ENCODE measurements at regions not wholly inside any gene's neighbourhood (a gene's known extent, or its start where the extent isn't known, plus 50 kb on each side); places are given as distances from the start of the nearest gene placed in this dataset.
A peak's percentile ranks its signal among the peaks of the same experiment; 100 is the strongest.
"Not testable (repeated sequence)": the region's sequence is repeated elsewhere in the genome, so short reads cannot be mapped to it uniquely, and the experiment has no call there.

- Histone ChIP-seq H3K27me3 (no peaks in the 10 kb centered on the region), H3K36me3 (no peaks in the 10 kb centered on the region), H3K9me3 (replicated peaks) (no peaks in the 10 kb centered on the region), H3K27ac (no peak overlapping the region), H3K4me3 (no peak overlapping the region), H3K4me1 (no peaks in the 10 kb centered on the region)
- no peak for DNase-seq
Measured at GRCh38 chr4:43089730-43090129, 197.2 kb downstream of the GRXCR1 start.

- Histone ChIP-seq H3K9me3 (replicated peaks) (no peaks in the 10 kb centered on the region), H3K36me3 (no peaks in the 10 kb centered on the region; the same call in 1 of the 2 replicates), H3K4me1 (no peaks in the 10 kb centered on the region; the same call in 1 of the 2 replicates), H3K27ac (no peak overlapping the region), H3K27me3 (no peaks in the 10 kb centered on the region), H3K4me3 (no peak overlapping the region)
- no peak for DNase-seq
Measured at GRCh38 chr4:43103048-43103447, 210.5 kb downstream of the GRXCR1 start.

GRCh38 chr4:43112139-43112538, 219.6 kb downstream of the GRXCR1 start:
- no peak overlapping the region for H3K4me3 ChIP-seq
- H3K27me3 ChIP-seq = no peaks in the 10 kb centered on the region
- no peaks in the 10 kb centered on the region for H3K9me3 ChIP-seq (replicated peaks)
- no peaks in the 10 kb centered on the region; the same call in 1 of the 2 replicates for H3K4me1 ChIP-seq
- no peak overlapping the region for H3K27ac ChIP-seq
- no peaks in the 10 kb centered on the region for H3K36me3 ChIP-seq
- no peak for DNase-seq

GRCh38 chr4:43113196-43113595, 220.7 kb downstream of the GRXCR1 start:
- Histone ChIP-seq H3K27ac (no peak overlapping the region), H3K4me1 (no peaks in the 10 kb centered on the region; the same call in 1 of the 2 replicates), H3K4me3 (no peak overlapping the region), H3K27me3 (no peaks in the 10 kb centered on the region), H3K9me3 (replicated peaks) (no peaks in the 10 kb centered on the region), H3K36me3 (no peaks in the 10 kb centered on the region)
- no peak for DNase-seq

- no peak for DNase-seq
- Histone ChIP-seq H3K27me3 (no peaks in the 10 kb centered on the region), H3K4me3 (no peak overlapping the region), H3K27ac (no peak overlapping the region), H3K9me3 (replicated peaks) (no peaks in the 10 kb centered on the region), H3K4me1 (no peaks in the 10 kb centered on the region), H3K36me3 (no peaks in the 10 kb centered on the region)
Measured at GRCh38 chr4:43126595-43126994, 234.1 kb downstream of the GRXCR1 start.

- no peak for DNase-seq
- peaks cover 11% of the 10 kb centered on the region; the same call in 1 of the 2 replicates for H3K27me3 ChIP-seq
Measured at GRCh38 chr4:43130228-43131021, 237.9 kb downstream of the GRXCR1 start.

GRCh38 chr4:43132010-43132582, 239.6 kb downstream of the GRXCR1 start:
- no peaks in the 10 kb centered on the region for H3K9me3 ChIP-seq (replicated peaks)
- no peak overlapping the region for H3K27ac ChIP-seq
- peak; percentile 56 to 75 for DNase-seq
- H3K36me3 ChIP-seq = no peaks in the 10 kb centered on the region
- H3K4me1 ChIP-seq = no peaks in the 10 kb centered on the region
- H3K4me3 ChIP-seq = no peak overlapping the region
- H3K27me3 ChIP-seq = peaks cover 11% of the 10 kb centered on the region; the same call in 1 of the 2 replicates

More at GRCh38 chr4:43130228-43131021, 237.9 kb downstream of the GRXCR1 start:
- H3K27ac ChIP-seq = no peak overlapping the region
- no peaks in the 10 kb centered on the region for H3K9me3 ChIP-seq (replicated peaks)
- H3K4me3 ChIP-seq = no peak overlapping the region
- no peaks in the 10 kb centered on the region for H3K4me1 ChIP-seq
- H3K36me3 ChIP-seq = no peaks in the 10 kb centered on the region

GRCh38 chr4:43133566-43133965, 241.1 kb downstream of the GRXCR1 start:
- peaks cover 11% of the 10 kb centered on the region; the same call in 1 of the 2 replicates for H3K27me3 ChIP-seq
- H3K27ac ChIP-seq = no peak overlapping the region
- no peaks in the 10 kb centered on the region for H3K9me3 ChIP-seq (replicated peaks)
- no peak overlapping the region for H3K4me3 ChIP-seq
- no peaks in the 10 kb centered on the region for H3K36me3 ChIP-seq
- no peaks in the 10 kb centered on the region for H3K4me1 ChIP-seq
- DNase-seq = no peak

GRCh38 chr4:43136752-43137151, 244.2 kb downstream of the GRXCR1 start:
- Histone ChIP-seq H3K9me3 (replicated peaks) (no peaks in the 10 kb centered on the region), H3K36me3 (no peaks in the 10 kb centered on the region), H3K4me1 (no peaks in the 10 kb centered on the region), H3K27ac (no peak overlapping the region), H3K27me3 (peaks cover 11% of the 10 kb centered on the region; the same call in 1 of the 2 replicates), H3K4me3 (no peak overlapping the region)
- no peak for DNase-seq

- H3K4me3 ChIP-seq = no peak overlapping the region
- no peaks in the 10 kb centered on the region for H3K9me3 ChIP-seq (replicated peaks)
- no peak for DNase-seq
- no peaks in the 10 kb centered on the region for H3K27me3 ChIP-seq
- no peaks in the 10 kb centered on the region for H3K4me1 ChIP-seq
- no peaks in the 10 kb centered on the region for H3K36me3 ChIP-seq
- no peak overlapping the region for H3K27ac ChIP-seq
Measured at GRCh38 chr4:43146198-43146597, 253.7 kb downstream of the GRXCR1 start.

GRCh38 chr4:43148481-43148880, 256.0 kb downstream of the GRXCR1 start:
- H3K4me1 ChIP-seq = no peaks in the 10 kb centered on the region
- no peaks in the 10 kb centered on the region for H3K9me3 ChIP-seq (replicated peaks)
- no peaks in the 10 kb centered on the region for H3K36me3 ChIP-seq
- H3K27me3 ChIP-seq = no peaks in the 10 kb centered on the region
- no peak overlapping the region for H3K4me3 ChIP-seq
- no peak overlapping the region for H3K27ac ChIP-seq
- DNase-seq = no peak

- Histone ChIP-seq H3K9me3 (replicated peaks) (no peaks in the 10 kb centered on the region), H3K27ac (no peak overlapping the region), H3K27me3 (no peaks in the 10 kb centered on the region), H3K4me1 (no peaks in the 10 kb centered on the region), H3K36me3 (no peaks in the 10 kb centered on the region), H3K4me3 (no peak overlapping the region)
- no peak for DNase-seq
Measured at GRCh38 chr4:43163101-43163792, 270.7 kb downstream of the GRXCR1 start.

GRCh38 chr4:43189741-43190140, 297.2 kb downstream of the GRXCR1 start:
- no peaks in the 10 kb centered on the region for H3K36me3 ChIP-seq
- H3K4me1 ChIP-seq = no peaks in the 10 kb centered on the region
- DNase-seq = no peak
- no peaks in the 10 kb centered on the region for H3K27me3 ChIP-seq
- no peak overlapping the region for H3K27ac ChIP-seq
- no peaks in the 10 kb centered on the region; the same call in 1 of the 2 replicates for H3K9me3 ChIP-seq (replicated peaks)
- H3K4me3 ChIP-seq = no peak overlapping the region

GRCh38 chr4:43212576-43212975, 320.1 kb downstream of the GRXCR1 start:
- DNase-seq; H3K9me3 ChIP-seq (replicated peaks); H3K4me1 ChIP-seq; H3K36me3 ChIP-seq; H3K27ac ChIP-seq; H3K27me3 ChIP-seq; H3K4me3 ChIP-seq: not testable (repeated sequence)

- Histone ChIP-seq H3K4me3 (no peak overlapping the region), H3K36me3 (no peaks in the 10 kb centered on the region), H3K27me3 (no peaks in the 10 kb centered on the region), H3K4me1 (no peaks in the 10 kb centered on the region), H3K27ac (no peak overlapping the region), H3K9me3 (replicated peaks) (no peaks in the 10 kb centered on the region)
- no peak for DNase-seq
Measured at GRCh38 chr4:43223820-43224219, 331.3 kb downstream of the GRXCR1 start.
